BLaER1 (cell line): ENCODE measurements at regions not wholly inside any gene's neighbourhood (a gene's known extent, or its start where the extent isn't known, plus 50 kb on each side); places are given as distances from the start of the nearest gene placed in this dataset.
"Not testable (repeated sequence)": the region's sequence is repeated elsewhere in the genome, so short reads cannot be mapped to it uniquely, and the experiment has no call there.

Experiments used
- H3K27ac ChIP-seq: shearing (Covaris generic); formaldehyde crosslinking; 2 replicates; pipeline ENCODE4 v1.8.1; 2022
- H3K27me3 ChIP-seq: shearing (Covaris generic); formaldehyde crosslinking; 2 replicates; pipeline ENCODE4 v1.8.1; 2022
- H3K36me3 ChIP-seq: shearing (Covaris generic); formaldehyde crosslinking; 2 replicates; pipeline ENCODE4 v1.8.1; 2022
- H3K4me1 ChIP-seq: shearing (Covaris generic); formaldehyde crosslinking; 2 replicates; pipeline ENCODE4 v1.8.1; 2022
- H3K4me2 ChIP-seq: shearing (Covaris generic); formaldehyde crosslinking; 2 replicates; pipeline ENCODE4 v1.8.1; 2022
- H3K4me3 ChIP-seq: shearing (Covaris generic); formaldehyde crosslinking; 2 replicates; pipeline ENCODE4 v1.8.1; 2022
- H3K9ac ChIP-seq: shearing (Covaris generic); formaldehyde crosslinking; 2 replicates; pipeline ENCODE4 v1.8.1; 2022
- H3K9me3 ChIP-seq: shearing (Covaris generic); formaldehyde crosslinking; 2 replicates; pipeline ENCODE4 v1.8.1; 2022
- H4K20me1 ChIP-seq: shearing (Covaris generic); formaldehyde crosslinking; 2 replicates; pipeline ENCODE4 v1.8.1; 2022
- Cebpa-rat ChIP-seq: shearing (Covaris generic); IDR thresholded peaks from 2 replicates; pipeline ENCODE4 v1.8.1; 2022

DNA sequence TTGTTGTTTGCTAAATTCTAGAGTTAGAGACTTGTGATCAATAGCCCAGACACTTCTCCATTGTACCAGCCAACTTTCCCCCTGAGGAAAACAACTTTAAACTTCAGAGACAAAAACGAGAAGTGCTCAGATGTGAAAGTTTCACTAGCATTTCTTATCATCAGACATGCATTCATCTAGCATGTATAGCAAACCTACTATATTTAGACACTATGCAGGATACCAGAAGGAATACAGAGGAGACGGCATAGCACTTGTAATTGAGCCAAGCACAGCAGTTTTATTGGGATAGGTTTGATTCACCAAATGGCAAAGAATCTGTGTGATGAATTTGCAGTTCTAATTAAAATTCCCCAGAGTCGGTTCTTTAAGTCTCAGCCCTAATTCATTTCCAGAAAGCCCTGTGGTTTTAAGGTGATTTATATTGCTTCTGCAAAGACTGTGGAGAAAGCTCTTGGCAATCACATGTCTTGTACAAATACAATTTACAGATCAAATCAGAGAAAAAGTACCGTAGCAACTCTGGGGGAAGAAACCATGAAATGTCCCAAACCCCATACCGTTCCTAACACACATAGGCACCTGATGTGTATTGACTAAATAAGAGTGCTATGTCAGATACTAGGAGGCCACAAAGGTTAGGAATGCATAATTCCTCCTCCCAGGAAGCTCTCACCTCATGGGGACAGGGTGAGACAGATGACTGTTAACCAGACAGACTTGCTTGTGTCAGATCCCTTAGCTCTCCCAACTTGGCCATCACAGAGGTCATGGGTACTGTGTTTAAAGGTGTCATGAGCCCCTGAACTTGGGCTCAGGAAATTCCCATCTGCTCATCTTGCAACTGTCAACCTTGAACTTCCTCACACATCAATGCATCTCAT, 69.6 kb upstream of the KRAS start:
- peaks cover 69% of the 10 kb centered on the region for H3K4me1 ChIP-seq
- H3K4me2 ChIP-seq, result peak overlapping the region; percentile 70
- H3K9me3 ChIP-seq, result peaks cover 6% of the 10 kb centered on the region; the same call in 1 of the 2 replicates
- no peak overlapping the region for H3K4me3 ChIP-seq
- H3K9ac ChIP-seq, result no peak overlapping the region
- no peaks in the 10 kb centered on the region for H3K36me3 ChIP-seq
- TF ChIP-seq Cebpa-rat, result no peak
- no peaks in the 10 kb centered on the region for H4K20me1 ChIP-seq
- no peaks in the 10 kb centered on the region for H3K27me3 ChIP-seq
- H3K27ac ChIP-seq, result peak overlapping the region; percentile 30

DNA sequence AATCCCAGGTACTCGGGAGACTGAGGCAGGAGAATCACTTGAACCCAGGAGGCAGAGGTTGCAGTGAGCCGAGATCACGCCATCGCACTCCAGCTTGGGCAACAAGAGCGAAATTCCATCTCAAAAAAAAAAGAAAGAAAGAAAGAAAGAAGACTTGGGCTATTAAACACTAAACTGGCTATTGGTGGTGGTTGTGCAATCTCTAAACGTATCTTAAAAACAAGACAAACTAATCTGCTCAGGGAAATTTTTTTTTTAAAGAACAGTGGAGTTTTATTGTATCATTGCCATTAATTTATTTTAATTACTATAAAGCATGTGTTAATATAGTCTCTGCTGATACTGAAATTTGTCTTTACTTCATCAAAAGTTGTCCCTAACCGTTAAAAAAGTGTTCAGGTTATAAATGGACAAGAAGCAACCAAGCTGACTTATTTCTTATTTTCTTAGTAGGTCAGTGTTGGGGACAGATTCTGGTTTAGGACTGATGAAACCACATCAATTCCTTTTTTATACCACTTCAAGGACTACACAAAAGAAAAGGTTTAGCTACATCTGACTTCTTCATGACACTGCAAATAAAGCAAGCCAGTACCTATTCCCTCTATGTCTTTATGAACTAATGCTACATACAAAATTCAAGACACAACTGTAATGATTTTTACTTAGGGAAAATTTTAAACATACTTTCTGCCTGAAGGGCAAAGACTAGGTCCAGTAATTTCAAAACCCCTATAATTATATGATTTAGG, 68.7 kb upstream of the KRAS start:
- Histone ChIP-seq H3K36me3 (no peaks in the 10 kb centered on the region), H3K9ac (no peak overlapping the region), H3K9me3 (peaks cover 6% of the 10 kb centered on the region; the same call in 1 of the 2 replicates), H3K27ac (peak overlapping the region; percentile 20; the same call in 1 of the 2 replicates), H4K20me1 (no peaks in the 10 kb centered on the region), H3K4me2 (peak overlapping the region; percentile 70), H3K4me1 (peaks cover 61% of the 10 kb centered on the region), H3K4me3 (no peak overlapping the region), H3K27me3 (no peaks in the 10 kb centered on the region)
- TF ChIP-seq Cebpa-rat, result no peak

DNA sequence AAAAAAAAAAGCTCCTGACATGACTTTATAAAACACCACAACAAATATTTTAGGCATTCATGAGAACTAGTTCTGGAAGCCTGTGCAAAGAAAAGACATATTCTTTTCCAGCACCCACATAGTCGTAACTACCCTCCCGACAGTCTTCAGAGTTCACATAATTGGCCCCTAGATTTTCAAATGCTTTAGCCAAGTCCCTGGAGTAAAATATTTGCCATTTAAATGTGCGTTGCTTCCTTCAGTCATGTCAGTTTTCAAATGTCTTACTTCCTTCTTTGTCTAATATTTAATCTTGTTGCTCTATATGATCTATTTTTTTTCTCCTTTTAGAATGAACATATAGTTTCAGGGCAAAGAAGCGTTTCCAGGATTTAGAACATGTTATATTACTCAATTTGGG, 66.8 kb upstream of the KRAS start:
- no peak overlapping the region for H3K27ac ChIP-seq
- no peak for TF ChIP-seq Cebpa-rat
- no peak overlapping the region for H3K9ac ChIP-seq
- no peaks in the 10 kb centered on the region for H3K36me3 ChIP-seq
- peaks cover 43% of the 10 kb centered on the region for H3K4me1 ChIP-seq
- no peak overlapping the region for H3K4me3 ChIP-seq
- no peaks in the 10 kb centered on the region for H4K20me1 ChIP-seq
- H3K4me2 ChIP-seq, result no peak overlapping the region
- H3K27me3 ChIP-seq, result no peaks in the 10 kb centered on the region
- peaks cover 6% of the 10 kb centered on the region for H3K9me3 ChIP-seq

DNA sequence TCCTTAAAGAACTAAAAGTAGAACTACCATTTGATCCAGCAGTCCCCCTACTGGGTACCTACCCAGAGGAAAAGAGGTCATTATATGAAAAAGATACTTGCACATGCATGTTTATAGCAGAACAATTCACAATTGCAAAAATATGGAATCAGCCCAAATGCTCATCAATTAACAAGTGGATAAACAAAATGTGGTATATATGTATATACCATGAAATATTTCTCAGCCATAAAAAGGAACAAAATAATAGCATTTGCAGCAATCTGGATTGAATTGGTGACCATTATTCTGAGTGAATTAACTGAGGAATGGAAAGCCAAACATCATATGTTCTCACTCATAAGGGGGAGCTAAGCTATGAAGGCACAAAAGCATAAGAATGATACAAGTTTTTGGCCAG, 64.7 kb upstream of the KRAS start:
- peaks cover 15% of the 10 kb centered on the region for H3K9me3 ChIP-seq
- no peak for TF ChIP-seq Cebpa-rat
- no peaks in the 10 kb centered on the region for H3K36me3 ChIP-seq
- H3K27ac ChIP-seq, result no peak overlapping the region
- peaks cover 21% of the 10 kb centered on the region for H3K4me1 ChIP-seq
- H3K4me2 ChIP-seq, result no peak overlapping the region
- no peaks in the 10 kb centered on the region for H4K20me1 ChIP-seq
- H3K27me3 ChIP-seq, result no peaks in the 10 kb centered on the region
- no peak overlapping the region for H3K4me3 ChIP-seq
- H3K9ac ChIP-seq, result no peak overlapping the region

DNA sequence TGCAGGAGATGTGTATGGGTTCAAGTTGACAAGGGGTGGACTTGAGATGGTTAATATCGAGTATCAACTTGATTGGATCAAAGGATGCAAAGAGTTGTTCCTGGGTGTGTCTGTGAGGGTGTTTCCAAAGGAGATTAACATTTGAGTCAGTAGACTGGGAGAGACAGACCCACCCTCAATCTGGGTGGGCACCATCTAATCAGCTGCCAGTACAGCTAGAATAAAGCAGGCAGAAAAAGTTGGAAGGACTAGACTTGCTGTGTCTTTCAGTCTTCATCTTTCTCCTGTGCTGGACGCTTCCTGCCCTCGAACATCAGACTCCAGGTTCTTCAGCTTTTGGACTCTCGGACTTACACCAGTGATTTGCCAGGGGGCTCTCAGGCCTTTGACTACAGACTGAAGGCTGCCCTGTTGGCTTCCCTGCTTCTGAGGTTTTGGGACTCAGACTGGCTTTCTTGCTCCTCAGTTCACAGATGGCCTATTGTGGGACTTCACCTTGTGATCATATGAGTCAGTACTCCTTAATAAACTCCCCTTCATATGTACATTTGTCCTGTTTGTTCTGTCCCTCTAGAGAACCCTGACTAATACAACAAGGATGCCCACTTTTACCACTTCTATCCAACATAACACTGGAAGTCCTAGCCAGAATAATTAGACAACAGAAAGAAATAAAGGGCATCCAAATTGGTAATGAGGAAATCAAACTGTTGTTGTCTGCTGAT, 62.7 kb upstream of the KRAS start:
- not testable (repeated sequence) for H3K27me3 ChIP-seq, H3K9ac ChIP-seq, H3K36me3 ChIP-seq, H3K4me2 ChIP-seq, H3K27ac ChIP-seq, H3K4me1 ChIP-seq, H3K4me3 ChIP-seq, H4K20me1 ChIP-seq
- peaks cover 15% of the 10 kb centered on the region for H3K9me3 ChIP-seq

DNA sequence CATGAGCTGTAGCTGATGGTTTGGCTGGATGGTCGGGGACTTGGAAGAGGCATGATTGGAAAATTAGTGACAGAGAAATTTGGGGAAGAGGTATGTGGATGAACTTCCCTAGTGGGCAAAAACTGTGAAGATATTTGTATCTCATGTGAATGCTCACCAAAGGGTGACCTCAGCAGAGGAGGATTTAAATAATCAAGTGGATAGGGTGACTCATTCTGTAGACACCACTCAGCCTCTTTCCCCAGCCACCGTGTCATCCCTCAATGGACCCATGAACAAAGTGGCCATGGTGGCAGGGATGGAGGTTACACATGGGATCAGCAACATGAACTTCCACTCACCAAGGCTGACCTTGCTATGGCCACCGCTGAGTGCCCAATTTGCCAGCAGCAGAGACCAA, 60.8 kb upstream of the KRAS start:
- H3K9me3 ChIP-seq, result peaks cover 13% of the 10 kb centered on the region
- no peak for TF ChIP-seq Cebpa-rat
- H3K36me3 ChIP-seq, result no peaks in the 10 kb centered on the region
- no peak overlapping the region for H3K27ac ChIP-seq
- H3K27me3 ChIP-seq, result no peaks in the 10 kb centered on the region
- no peaks in the 10 kb centered on the region for H4K20me1 ChIP-seq
- H3K4me1 ChIP-seq, result no peaks in the 10 kb centered on the region
- no peak overlapping the region for H3K4me2 ChIP-seq
- no peak overlapping the region for H3K4me3 ChIP-seq
- no peak overlapping the region for H3K9ac ChIP-seq

DNA sequence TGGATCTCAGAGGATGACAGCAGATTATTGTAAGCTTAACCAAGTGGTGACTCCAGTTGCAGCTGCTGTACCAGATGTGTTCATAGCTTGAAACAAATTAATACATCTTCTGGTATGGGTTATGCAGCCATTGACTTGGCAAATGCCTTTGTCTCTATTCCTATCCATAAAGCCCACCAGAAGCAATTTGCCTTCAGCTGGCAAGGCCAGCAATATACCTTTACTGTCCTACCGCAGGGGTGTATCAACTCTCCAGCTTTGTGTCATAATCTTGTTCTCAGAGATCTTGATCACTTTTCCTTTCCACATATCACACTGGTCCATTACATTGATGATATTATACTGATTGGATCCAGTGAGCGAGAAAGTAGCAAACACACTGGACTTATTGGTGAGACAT, 59.3 kb upstream of the KRAS start:
- H3K27ac ChIP-seq, H3K36me3 ChIP-seq, H4K20me1 ChIP-seq, H3K4me1 ChIP-seq, H3K4me2 ChIP-seq, H3K27me3 ChIP-seq, H3K9ac ChIP-seq, H3K4me3 ChIP-seq, H3K9me3 ChIP-seq: not testable (repeated sequence)

DNA sequence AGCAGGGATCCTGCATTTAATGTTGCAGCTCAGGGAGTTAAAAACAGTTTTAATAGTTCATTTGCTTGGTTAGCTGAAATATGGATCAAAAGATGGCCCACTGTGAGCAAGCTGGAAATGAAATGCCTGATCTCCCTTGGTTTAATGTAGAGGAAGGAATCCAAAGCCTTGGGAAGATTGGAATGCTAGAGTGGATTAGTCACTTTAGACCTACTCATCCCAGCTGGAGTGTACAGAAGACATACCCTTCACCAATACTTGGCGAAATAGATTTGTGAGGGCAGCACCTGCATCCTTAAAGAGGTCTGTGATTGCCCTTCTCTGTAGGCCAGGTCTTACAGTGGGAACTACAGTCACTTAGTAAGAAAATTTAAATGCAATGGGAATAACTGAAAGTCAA, 58.0 kb upstream of the KRAS start:
- Histone ChIP-seq H3K9ac (no peak overlapping the region), H3K36me3 (no peaks in the 10 kb centered on the region), H3K4me1 (no peaks in the 10 kb centered on the region), H3K27me3 (no peaks in the 10 kb centered on the region), H3K4me2 (no peak overlapping the region), H3K27ac (no peak overlapping the region), H3K9me3 (peaks cover 9% of the 10 kb centered on the region; the same call in 1 of the 2 replicates), H4K20me1 (no peaks in the 10 kb centered on the region), H3K4me3 (no peak overlapping the region)
- TF ChIP-seq Cebpa-rat, result no peak

DNA sequence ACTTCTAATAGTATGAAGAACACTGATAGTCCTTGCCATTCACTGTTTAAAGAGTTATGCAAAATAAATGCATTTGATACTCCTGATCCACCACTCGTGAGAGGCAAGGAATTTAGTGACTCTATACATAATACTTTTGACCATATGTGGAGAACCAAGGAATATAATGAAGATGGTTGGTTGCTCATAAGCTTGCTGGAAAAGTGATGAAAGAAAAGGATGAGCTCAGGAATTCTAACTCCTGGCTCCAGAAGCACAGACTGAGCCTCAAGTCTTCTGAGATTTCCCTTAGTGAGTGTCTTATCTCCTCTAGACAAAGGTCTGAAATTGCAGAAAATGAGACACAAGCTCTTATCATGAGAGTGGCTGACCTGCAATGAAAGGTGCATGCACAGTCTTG, 57.1 kb upstream of the KRAS start:
- H3K4me2 ChIP-seq, result no peak overlapping the region
- H4K20me1 ChIP-seq, result no peaks in the 10 kb centered on the region
- H3K27me3 ChIP-seq, result no peaks in the 10 kb centered on the region
- H3K9ac ChIP-seq, result no peak overlapping the region
- H3K36me3 ChIP-seq, result no peaks in the 10 kb centered on the region
- TF ChIP-seq Cebpa-rat, result no peak
- peaks cover 9% of the 10 kb centered on the region; the same call in 1 of the 2 replicates for H3K9me3 ChIP-seq
- H3K27ac ChIP-seq, result no peak overlapping the region
- H3K4me3 ChIP-seq, result no peak overlapping the region
- H3K4me1 ChIP-seq, result no peaks in the 10 kb centered on the region

DNA sequence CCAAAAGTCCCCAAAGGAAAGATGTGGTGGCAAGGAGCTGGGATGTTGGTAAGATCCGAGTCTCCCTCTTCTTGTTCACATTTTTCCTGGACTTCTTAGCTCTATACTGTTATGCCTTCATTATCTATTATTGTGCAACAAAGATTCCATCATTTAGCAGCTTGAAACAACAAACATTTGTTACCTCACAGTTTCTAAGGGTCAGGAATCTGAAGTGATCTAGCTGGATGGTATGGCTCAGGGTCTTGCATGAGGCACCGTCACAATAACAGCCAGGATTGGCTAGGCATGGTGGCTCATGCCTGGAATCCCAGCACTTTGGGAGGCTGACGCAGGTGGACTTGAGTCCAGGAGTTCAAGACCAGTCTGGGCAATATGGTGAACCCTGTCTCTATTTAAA, 51.1 kb upstream of the KRAS start:
- no peaks in the 10 kb centered on the region for H3K36me3 ChIP-seq
- H4K20me1 ChIP-seq, result no peaks in the 10 kb centered on the region
- no peaks in the 10 kb centered on the region for H3K9me3 ChIP-seq
- no peak overlapping the region for H3K27ac ChIP-seq
- no peaks in the 10 kb centered on the region for H3K4me1 ChIP-seq
- no peak for TF ChIP-seq Cebpa-rat
- no peaks in the 10 kb centered on the region for H3K27me3 ChIP-seq
- H3K4me2 ChIP-seq, result no peak overlapping the region
- no peak overlapping the region for H3K4me3 ChIP-seq
- H3K9ac ChIP-seq, result no peak overlapping the region
